CD14-positive monocyte (primary cell): ENCODE measurements at regions not wholly inside any gene's neighbourhood (a gene's known extent, or its start where the extent isn't known, plus 50 kb on each side); places are given as distances from the start of the nearest gene placed in this dataset.

ENCODE experiments used
- DNase-seq, 3 donors: peaks; one replicate each; pipeline ENCODE4 v3.0.0-alpha.2; 2011 to 2022
- H2AFZ ChIP-seq: 2 replicates; pipeline ENCODE4 v1.6.0; 2012; ENCODE audit warnings: mild to moderate bottlenecking, low read depth, low read length, inconsistent platforms; ENCODE audit not compliant: insufficient read depth, poor library complexity, severe bottlenecking
- H3K27ac ChIP-seq, 2 donors: 1 replicate in 1 of 2; 2 replicates in 1 of 2; pipeline ENCODE4 v1.5.1; 2012 to 2013; ENCODE audit warnings: low read length in 2 of 2, control low read depth in 1 of 2, inconsistent platforms in 1 of 2, low read depth in 1 of 2, mild to moderate bottlenecking in 1 of 2
- H3K27me3 ChIP-seq, 2 donors: one replicate each; pipeline versions ENCODE4 v1.6.0 to v1.6.1; 2011 to 2013; ENCODE audit warnings: low read length in 2 of 2; ENCODE audit not compliant: control insufficient read depth in 2 of 2, insufficient read depth in 2 of 2
- H3K36me3 ChIP-seq, 2 donors: replicated peaks in 1 of 2; 1 replicate in 1 of 2; 2 replicates in 1 of 2; pipeline versions ENCODE4 v1.5.1 to v1.6.1; 2012 to 2013; ENCODE audit warnings: low read length in 2 of 2, control low read depth in 1 of 2, inconsistent platforms in 1 of 2, mild to moderate bottlenecking in 1 of 2; ENCODE audit not compliant: insufficient read depth in 2 of 2, control insufficient read depth in 1 of 2
- H3K4me1 ChIP-seq, 2 donors: 1 replicate in 1 of 2; 2 replicates in 1 of 2; pipeline versions ENCODE4 v1.5.1 to v1.6.1; 2012 to 2013; ENCODE audit warnings: low read length in 2 of 2, control low read depth in 1 of 2, inconsistent platforms in 1 of 2, mild to moderate bottlenecking in 1 of 2, moderate library complexity in 1 of 2; ENCODE audit not compliant: insufficient read depth in 2 of 2, control insufficient read depth in 1 of 2
- H3K4me2 ChIP-seq: replicated peaks from 2 replicates; pipeline ENCODE3; 2012; ENCODE audit warnings: low read length, moderate library complexity, mild to moderate bottlenecking; ENCODE audit not compliant: poor library complexity, severe bottlenecking; ENCODE audit errors: extremely low read depth
- H3K4me3 ChIP-seq, 3 experiments: fragments of 200-600 bp in 1 of 3; sonication (generic) in 1 of 3; replicated peaks in 1 of 3; 1 replicate in 2 of 3; 2 replicates in 1 of 3; pipeline ENCODE4 v1.5.1; 2011 to 2013; ENCODE audit warnings: low read length in 3 of 3, mild to moderate bottlenecking in 3 of 3, control low read depth in 2 of 3, low read depth in 2 of 3, inconsistent platforms in 1 of 3, moderate library complexity in 1 of 3
- H3K79me2 ChIP-seq: 2 replicates; pipeline ENCODE4 v1.6.0; 2012; ENCODE audit warnings: mild to moderate bottlenecking, control low read depth, inconsistent platforms, low read length, moderate library complexity; ENCODE audit not compliant: insufficient read depth
- H3K9ac ChIP-seq: 2 replicates; pipeline ENCODE4 v1.6.0; 2017; ENCODE audit warnings: low read length, mild to moderate bottlenecking; ENCODE audit not compliant: insufficient read depth, poor library complexity, severe bottlenecking
- H3K9me3 ChIP-seq, 2 donors: replicated peaks in 1 of 2; 1 replicate in 1 of 2; 2 replicates in 1 of 2; pipeline versions ENCODE4 v1.5.1 to v1.6.1; 2012 to 2013; ENCODE audit warnings: low read length in 2 of 2, control low read depth in 1 of 2; ENCODE audit not compliant: control insufficient read depth in 1 of 2, insufficient read depth in 1 of 2
- H4K20me1 ChIP-seq: 2 replicates; pipeline ENCODE4 v1.6.0; 2012; ENCODE audit warnings: mild to moderate bottlenecking, low read length, control low read depth, moderate library complexity; ENCODE audit not compliant: insufficient read depth
- H3K27ac Mint-ChIP-seq, 7 donors: one replicate each; pipeline ENCODE4 v1.8.0; 2020; ENCODE audit warnings: mild to moderate bottlenecking in 7 of 7, mixed read lengths in 7 of 7, moderate library complexity in 6 of 7, inconsistent platforms in 2 of 7
- H3K27me3 Mint-ChIP-seq, 3 donors: one replicate each; pipeline ENCODE4 v1.8.0; 2021 to 2022; ENCODE audit warnings: low read depth in 3 of 3, mild to moderate bottlenecking in 3 of 3, mixed read lengths in 3 of 3, moderate library complexity in 3 of 3, inconsistent platforms in 1 of 3
- H3K36me3 Mint-ChIP-seq, 2 donors: one replicate each; pipeline ENCODE4 v1.8.0; 2020; ENCODE audit warnings: mixed read lengths in 2 of 2, inconsistent platforms in 1 of 2, mild to moderate bottlenecking in 1 of 2
- H3K4me1 Mint-ChIP-seq: one replicate; pipeline ENCODE4 v1.8.0; 2020; ENCODE audit warnings: mild to moderate bottlenecking, mixed read lengths
- H3K4me3 Mint-ChIP-seq, 2 donors: one replicate each; pipeline ENCODE4 v1.8.0; 2020; ENCODE audit warnings: mild to moderate bottlenecking in 2 of 2, mixed read lengths in 2 of 2, moderate library complexity in 1 of 2
- H3K9me3 Mint-ChIP-seq, 7 donors: one replicate each; pipeline ENCODE4 v1.8.0; 2020 to 2022; ENCODE audit warnings: mixed read lengths in 7 of 7, mild to moderate bottlenecking in 6 of 7, moderate library complexity in 6 of 7, inconsistent platforms in 2 of 7
- CTCF ChIP-seq: fragments of 200-600 bp; IDR thresholded peaks from one replicate; pipeline ENCODE4 v1.8.0; 2022; ENCODE audit warnings: antibody characterized with exemption, mild to moderate bottlenecking
- WGBS: methylation state at CpG from one replicate; pipeline ENCODE4 v1.1.5; 2013; ENCODE audit warnings: missing lambda C conversion rate; ENCODE audit not compliant: insufficient coverage; 5-methylcytosine and 5-hydroxymethylcytosine counted together
- intact Hi-C, 2 donors: fragments of 100-400 bp; cut with micrococcal nuclease; formaldehyde crosslinking; loops; one replicate each; pipeline versions ENCODE4 v1.15.0 to v1.15.1; 2023

- no peak overlapping the region for H3K4me3 ChIP-seq
- H2AFZ ChIP-seq, result no peak overlapping the region
- Mint-ChIP-seq H3K9me3 (peaks cover 0 to 3% (median 1%) of the 10 kb centered on the region in 7 donors), H3K27me3 (peaks cover 0 to 4% (median 0%) of the 10 kb centered on the region in 3 donors), H3K27ac (no peak overlapping the region), H3K4me3 (no peak overlapping the region), H3K4me1 (no peaks in the 10 kb centered on the region), H3K36me3 (no peaks in the 10 kb centered on the region)
- H4K20me1 ChIP-seq, result no peaks in the 10 kb centered on the region
- H3K79me2 ChIP-seq, result no peaks in the 10 kb centered on the region
- H3K27me3 ChIP-seq, result no peaks in the 10 kb centered on the region
- intact Hi-C loops, result no loop called here
- DNase-seq, result no peak
- no peak overlapping the region for H3K27ac ChIP-seq
- WGBS, result 100% methylated on average over 2 of the region's 2 CpGs
- H3K9ac ChIP-seq, result no peak overlapping the region
- H3K4me1 ChIP-seq, result no peaks in the 10 kb centered on the region
- no peak for TF ChIP-seq CTCF
- no peaks in the 10 kb centered on the region for H3K9me3 ChIP-seq
- no peaks in the 10 kb centered on the region for H3K36me3 ChIP-seq
- H3K4me2 ChIP-seq, result no peak overlapping the region
These were observed 454.1 kb upstream of the MAF start for GRCh38 chr16:80054647-80055046.

- Mint-ChIP-seq H3K4me1 (no peaks in the 10 kb centered on the region), H3K27me3 (no peaks in the 10 kb centered on the region)
These were observed 450.5 kb upstream of the MAF start for GRCh38 chr16:80051040-80051439.

More at GRCh38 chr16:80051040-80051439, 450.5 kb upstream of the MAF start:
- H3K9ac ChIP-seq, result no peak overlapping the region
- no peak overlapping the region for H3K4me3 Mint-ChIP-seq
- intact Hi-C loops, result no loop called here
- no peak overlapping the region for H2AFZ ChIP-seq
- TF ChIP-seq CTCF, result no peak
- 91% methylated on average over 9 of the region's 9 CpGs for WGBS
- no peaks in the 10 kb centered on the region for H3K79me2 ChIP-seq
- no peaks in the 10 kb centered on the region for H3K4me1 ChIP-seq
- no peaks in the 10 kb centered on the region for H3K36me3 ChIP-seq
- no peak overlapping the region for H3K27ac Mint-ChIP-seq
- peaks cover 0 to 3% (median 1%) of the 10 kb centered on the region in 7 donors for H3K9me3 Mint-ChIP-seq
- no peak overlapping the region for H3K27ac ChIP-seq
- H3K4me3 ChIP-seq, result no peak overlapping the region
- H3K9me3 ChIP-seq, result no peaks in the 10 kb centered on the region
- no peak overlapping the region for H3K4me2 ChIP-seq
- H3K27me3 ChIP-seq, result no peaks in the 10 kb centered on the region
- H3K36me3 Mint-ChIP-seq, result no peaks in the 10 kb centered on the region
- no peaks in the 10 kb centered on the region for H4K20me1 ChIP-seq
- DNase-seq, result no peak
